SJSA1 (cell line): ENCODE measurements at regions not wholly inside any gene's neighbourhood (a gene's known extent, or its start where the extent isn't known, plus 50 kb on each side); places are given as distances from the start of the nearest gene placed in this dataset.

Experiments
- DNase-seq, 2 experiments: peaks; one replicate each; pipeline ENCODE4 v3.0.0-alpha.2; 2015 to 2020; ENCODE audit warnings: low spot score in 2 of 2, low read depth in 1 of 2
- H3K27ac ChIP-seq: fragments of 250-450 bp; sonication (Bioruptor Pico); 2 replicates; pipeline ENCODE4 v1.5.1; 2020; ENCODE audit warnings: mild to moderate bottlenecking, moderate library complexity
- H3K27me3 ChIP-seq: fragments of 250-450 bp; sonication (Bioruptor Pico); replicated peaks from 2 replicates; pipeline ENCODE4 v1.5.1; 2020; ENCODE audit warnings: mild to moderate bottlenecking, moderate library complexity
- H3K36me3 ChIP-seq: fragments of 250-450 bp; sonication (Bioruptor Pico); 2 replicates; pipeline ENCODE4 v1.5.1; 2020; ENCODE audit warnings: mild to moderate bottlenecking
- H3K4me1 ChIP-seq: fragments of 250-450 bp; sonication (Bioruptor Pico); replicated peaks from 2 replicates; pipeline ENCODE4 v1.6.1; 2021; ENCODE audit warnings: mild to moderate bottlenecking
- H3K4me3 ChIP-seq: fragments of 250-450 bp; sonication (Bioruptor Pico); 2 replicates; pipeline ENCODE4 v1.5.1; 2020; ENCODE audit warnings: mild to moderate bottlenecking
- H3K9me3 ChIP-seq: fragments of 250-450 bp; sonication (Bioruptor Pico); replicated peaks from 2 replicates; pipeline ENCODE4 v1.5.1; 2020; ENCODE audit warnings: mild to moderate bottlenecking

DNA sequence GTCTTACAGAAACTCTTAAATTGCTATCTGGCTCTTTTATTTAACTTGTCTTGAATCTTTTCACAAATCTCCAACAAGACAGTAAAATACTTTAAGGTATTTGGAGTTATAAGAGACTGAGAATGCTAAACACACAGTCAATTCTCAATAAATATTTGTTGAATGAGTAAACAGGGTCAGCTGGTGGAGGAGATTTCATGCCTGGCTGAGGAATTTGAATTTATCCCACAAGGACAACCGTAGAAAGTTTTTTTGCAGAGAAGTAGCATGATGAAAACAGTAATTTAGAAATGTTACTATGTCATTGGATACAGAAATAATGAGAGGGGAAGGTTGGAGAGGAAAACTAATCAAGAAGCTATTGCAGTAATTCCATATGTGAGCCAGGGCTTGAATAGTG is 1223.7 kb downstream of the PCDH17 start:
- H3K4me1 ChIP-seq, result peaks cover 8% of the 10 kb centered on the region
- peak overlapping the region; percentile 57 for H3K27ac ChIP-seq
- H3K27me3 ChIP-seq, result no peaks in the 10 kb centered on the region
- no peaks in the 10 kb centered on the region for H3K36me3 ChIP-seq
- peak in 1 of 2 experiments; percentile 17 for DNase-seq
- H3K4me3 ChIP-seq, result no peak overlapping the region
- no peaks in the 10 kb centered on the region for H3K9me3 ChIP-seq

DNA sequence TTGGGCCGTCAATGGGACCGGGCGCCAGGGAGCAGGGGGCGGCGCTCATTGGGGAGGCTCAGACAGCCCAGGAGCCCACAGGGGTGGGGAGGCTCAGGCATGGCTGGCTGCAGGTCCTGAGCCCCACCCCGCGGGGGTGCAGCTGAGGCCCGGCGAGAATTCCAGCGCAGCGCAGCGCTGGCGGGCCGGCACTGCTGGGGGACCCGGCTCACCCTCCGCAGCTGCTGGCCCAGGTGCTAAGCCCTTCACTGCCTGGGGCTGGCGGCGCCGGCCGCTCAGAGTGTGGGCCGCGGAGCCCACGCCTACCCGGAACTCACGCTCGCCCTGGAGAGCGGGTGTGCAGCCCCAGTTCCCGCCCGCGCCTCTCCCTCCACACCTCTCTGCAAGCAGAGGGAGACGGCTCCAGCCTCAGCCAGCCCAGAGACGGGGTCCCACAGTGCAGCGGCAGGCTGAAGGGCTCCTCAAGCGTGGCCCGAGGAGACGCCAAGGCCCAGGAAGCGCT is 1227.4 kb downstream of the PCDH17 start:
- Histone ChIP-seq H3K27me3 (no peaks in the 10 kb centered on the region), H3K9me3 (no peaks in the 10 kb centered on the region), H3K4me3 (no peak overlapping the region), H3K27ac (no peak overlapping the region), H3K36me3 (no peaks in the 10 kb centered on the region), H3K4me1 (peaks cover 8% of the 10 kb centered on the region)
- DNase-seq, result no peak

DNA sequence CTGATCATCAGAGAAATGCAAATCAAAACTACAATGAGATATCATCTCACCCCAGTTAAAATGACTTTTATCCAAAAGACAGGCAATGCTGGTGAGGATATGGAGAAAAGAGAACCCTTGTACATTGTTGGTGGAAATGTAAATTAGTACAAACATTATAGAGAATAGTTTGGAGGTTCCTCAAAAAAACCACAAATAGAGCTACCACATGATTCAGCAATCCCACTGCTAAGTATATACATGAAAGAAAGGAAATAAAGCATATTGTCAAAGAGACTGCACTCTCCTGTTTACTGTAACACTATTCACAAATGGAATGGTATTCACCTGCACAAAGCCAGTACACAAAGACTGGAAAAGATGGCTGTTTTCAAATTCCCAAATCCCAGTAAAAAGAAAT is 1233.7 kb downstream of the PCDH17 start:
- no peaks in the 10 kb centered on the region for H3K27me3 ChIP-seq
- H3K36me3 ChIP-seq, result no peaks in the 10 kb centered on the region
- H3K4me3 ChIP-seq, result no peak overlapping the region
- H3K9me3 ChIP-seq, result no peaks in the 10 kb centered on the region
- no peaks in the 10 kb centered on the region for H3K4me1 ChIP-seq
- H3K27ac ChIP-seq, result no peak overlapping the region
- no peak for DNase-seq

DNA sequence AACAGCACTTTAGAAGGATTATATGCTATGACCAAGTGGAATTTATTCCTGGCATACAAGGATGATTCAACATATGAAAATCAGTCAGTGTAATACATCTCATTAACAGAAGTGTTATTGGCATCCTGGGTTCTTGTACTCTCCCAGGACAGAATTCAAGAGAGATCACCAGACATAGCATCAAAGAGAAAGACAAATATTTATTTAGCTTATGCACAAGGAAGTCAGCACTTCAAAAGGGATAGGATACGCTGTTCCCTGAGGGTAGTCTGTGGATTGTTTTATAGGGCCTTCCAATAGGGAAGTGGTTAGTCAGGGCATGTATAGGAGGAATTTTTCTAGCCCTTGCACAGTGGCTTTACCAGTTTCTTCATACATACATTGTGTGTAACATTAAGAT is 1238.0 kb downstream of the PCDH17 start:
- H3K36me3 ChIP-seq, result no peaks in the 10 kb centered on the region
- no peak overlapping the region for H3K27ac ChIP-seq
- H3K4me3 ChIP-seq, result no peak overlapping the region
- DNase-seq, result no peak
- no peaks in the 10 kb centered on the region for H3K4me1 ChIP-seq
- no peaks in the 10 kb centered on the region for H3K9me3 ChIP-seq
- H3K27me3 ChIP-seq, result no peaks in the 10 kb centered on the region

DNA sequence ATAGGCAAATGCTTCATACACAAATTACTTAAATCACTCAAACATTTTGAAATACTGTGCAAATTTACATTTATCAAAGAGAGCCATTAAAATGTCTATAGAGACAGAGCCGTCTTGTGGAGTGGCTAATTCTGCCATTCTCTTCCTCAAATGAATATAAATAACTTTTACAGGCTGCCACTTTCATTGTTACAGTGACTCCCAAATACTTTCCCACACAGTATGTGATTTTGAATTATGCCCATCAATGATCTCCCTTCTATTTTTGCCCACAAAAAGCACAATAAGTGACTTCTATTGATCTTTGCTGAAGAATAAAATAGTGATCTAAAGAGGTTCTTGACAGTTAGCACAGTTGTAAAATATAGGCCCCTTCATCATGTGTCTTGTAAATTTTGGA is 1244.9 kb downstream of the PCDH17 start:
- DNase-seq, result no peak
- Histone ChIP-seq H3K36me3 (no peaks in the 10 kb centered on the region), H3K27me3 (no peaks in the 10 kb centered on the region), H3K9me3 (no peaks in the 10 kb centered on the region), H3K27ac (no peak overlapping the region), H3K4me1 (no peaks in the 10 kb centered on the region), H3K4me3 (no peak overlapping the region)

DNA sequence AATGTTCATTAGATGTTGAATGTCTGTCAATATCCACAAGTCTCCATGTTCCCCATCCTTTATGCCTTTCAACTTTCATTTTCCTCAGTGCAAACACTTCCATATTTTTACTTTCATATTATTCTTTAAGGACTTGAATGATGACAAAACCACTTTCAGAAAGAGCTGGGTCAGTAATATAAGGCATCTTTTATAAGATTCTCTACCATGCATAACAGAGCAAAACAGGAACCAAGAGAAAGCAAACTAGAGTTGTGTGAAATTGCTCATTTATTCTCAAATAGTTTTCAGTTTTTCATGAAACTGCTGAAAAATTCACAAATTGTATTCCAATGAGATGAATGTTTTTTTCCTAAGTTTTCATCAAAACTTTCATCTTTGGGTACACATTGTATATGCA is 1247.6 kb downstream of the PCDH17 start:
- Histone ChIP-seq H3K9me3 (no peaks in the 10 kb centered on the region), H3K27ac (no peak overlapping the region), H3K36me3 (no peaks in the 10 kb centered on the region), H3K27me3 (no peaks in the 10 kb centered on the region), H3K4me3 (no peak overlapping the region), H3K4me1 (no peaks in the 10 kb centered on the region)
- no peak for DNase-seq

DNA sequence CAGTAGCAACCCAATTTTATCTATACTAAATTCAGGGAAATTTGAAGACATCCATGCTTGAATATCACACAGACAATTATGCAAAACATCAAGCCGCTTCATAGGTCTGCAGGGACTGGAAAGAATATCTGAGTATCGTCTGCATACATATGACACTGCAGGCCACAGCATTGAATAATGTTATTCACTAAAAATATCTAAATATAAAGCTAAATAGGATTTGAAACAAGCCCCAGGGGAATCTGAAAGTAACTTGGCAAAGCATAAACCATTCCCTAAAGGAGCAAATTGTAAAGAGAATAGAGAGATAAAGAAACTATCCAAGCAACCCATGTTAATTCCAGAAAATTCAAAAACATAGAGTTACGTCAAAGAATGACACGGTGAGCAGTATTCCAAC is 1251.0 kb downstream of the PCDH17 start:
- no peaks in the 10 kb centered on the region for H3K9me3 ChIP-seq
- H3K27me3 ChIP-seq, result no peaks in the 10 kb centered on the region
- no peak for DNase-seq
- H3K27ac ChIP-seq, result no peak overlapping the region
- H3K4me1 ChIP-seq, result no peaks in the 10 kb centered on the region
- no peak overlapping the region for H3K4me3 ChIP-seq
- H3K36me3 ChIP-seq, result no peaks in the 10 kb centered on the region

DNA sequence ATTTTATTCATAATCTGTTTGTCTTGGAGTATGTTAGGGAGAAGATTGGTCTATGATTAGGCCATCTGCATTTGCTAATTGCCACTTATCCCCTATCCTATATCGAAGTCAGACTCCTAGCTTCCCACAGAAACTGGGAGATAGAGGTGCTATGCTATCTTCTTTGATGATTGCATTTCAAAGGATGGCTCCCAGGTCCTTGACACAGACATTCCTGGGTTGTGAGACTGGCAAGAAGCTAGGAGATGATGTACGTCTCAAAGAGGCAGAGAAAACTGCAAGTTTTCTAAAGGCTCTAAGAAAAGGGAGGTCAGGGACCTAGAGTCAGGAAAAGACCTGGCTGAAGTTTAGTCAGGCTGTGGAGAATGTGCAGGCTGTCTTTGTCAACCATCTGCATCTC is 1251.9 kb downstream of the PCDH17 start:
- no peaks in the 10 kb centered on the region for H3K9me3 ChIP-seq
- DNase-seq, result no peak

DNA sequence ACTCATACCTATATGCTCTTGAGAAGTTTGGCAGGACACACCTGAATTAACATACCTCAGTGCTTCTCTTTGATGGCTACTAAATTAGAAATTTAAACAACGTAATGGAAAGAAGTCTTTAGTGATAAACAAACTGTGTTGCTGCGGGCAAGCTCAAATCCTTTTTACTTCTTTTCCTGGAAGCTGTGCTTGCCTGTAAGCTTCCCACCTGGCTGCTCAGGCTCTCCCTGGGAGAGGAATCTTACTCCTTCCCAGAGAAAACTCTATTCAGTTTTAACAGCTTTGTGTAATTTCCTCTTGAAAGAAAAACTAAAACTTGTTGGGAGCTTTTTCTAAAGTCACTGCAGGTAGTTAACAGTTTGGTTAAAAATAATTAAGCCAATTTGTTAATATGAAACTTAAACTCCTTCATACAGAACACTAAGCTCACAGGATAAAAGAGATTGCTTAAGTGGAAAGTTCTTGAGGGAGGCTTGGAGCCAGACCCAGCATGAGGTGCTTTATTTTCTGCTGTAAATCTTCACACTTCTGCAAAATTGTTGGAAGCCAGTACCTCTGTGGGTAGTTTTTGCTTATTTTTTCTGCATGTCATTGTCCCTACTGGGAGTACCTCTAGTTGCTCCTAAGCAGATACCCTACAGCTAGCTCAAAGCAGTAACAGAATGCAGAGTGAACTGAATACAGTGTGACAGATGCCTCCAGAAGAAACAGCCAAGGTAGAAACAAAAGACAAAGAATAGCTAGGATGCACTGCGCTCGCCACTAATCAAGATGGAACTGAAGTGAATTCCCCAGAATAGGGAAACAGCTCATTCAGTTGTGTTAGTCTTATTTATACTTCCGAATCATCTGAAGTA is 1253.0 kb downstream of the PCDH17 start:
- no peaks in the 10 kb centered on the region for H3K9me3 ChIP-seq
- DNase-seq, result no peak
- no peak overlapping the region for H3K27ac ChIP-seq
- H3K4me3 ChIP-seq, result no peak overlapping the region
- H3K36me3 ChIP-seq, result no peaks in the 10 kb centered on the region
- no peaks in the 10 kb centered on the region for H3K27me3 ChIP-seq
- H3K4me1 ChIP-seq, result no peaks in the 10 kb centered on the region

More for the DNA sequence above, 1251.9 kb downstream of the PCDH17 start:
- Histone ChIP-seq H3K4me3 (no peak overlapping the region), H3K27ac (no peak overlapping the region), H3K27me3 (no peaks in the 10 kb centered on the region), H3K4me1 (no peaks in the 10 kb centered on the region), H3K36me3 (no peaks in the 10 kb centered on the region)

DNA sequence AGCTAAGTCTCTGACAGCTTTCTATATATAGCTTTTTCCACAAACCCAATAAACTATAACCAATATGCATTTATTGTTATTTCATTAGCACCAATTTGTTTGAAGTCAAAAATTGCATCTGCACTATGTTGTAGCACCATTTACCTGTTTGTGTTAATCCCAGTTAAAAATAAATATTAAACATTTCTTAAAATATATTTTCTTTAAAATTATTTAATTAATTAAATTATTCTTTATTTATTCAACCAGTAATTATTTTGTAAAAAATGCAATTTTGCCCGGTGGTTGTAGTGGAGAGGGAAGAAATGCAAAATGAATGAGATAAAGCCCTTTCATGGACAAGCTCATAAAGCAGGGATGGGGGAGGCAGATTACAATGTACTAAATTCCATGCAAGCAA is 1257.9 kb downstream of the PCDH17 start:
- no peak overlapping the region for H3K4me3 ChIP-seq
- no peaks in the 10 kb centered on the region for H3K4me1 ChIP-seq
- H3K9me3 ChIP-seq, result no peaks in the 10 kb centered on the region
- H3K27me3 ChIP-seq, result no peaks in the 10 kb centered on the region
- no peak for DNase-seq
- no peaks in the 10 kb centered on the region for H3K36me3 ChIP-seq
- no peak overlapping the region for H3K27ac ChIP-seq

DNA sequence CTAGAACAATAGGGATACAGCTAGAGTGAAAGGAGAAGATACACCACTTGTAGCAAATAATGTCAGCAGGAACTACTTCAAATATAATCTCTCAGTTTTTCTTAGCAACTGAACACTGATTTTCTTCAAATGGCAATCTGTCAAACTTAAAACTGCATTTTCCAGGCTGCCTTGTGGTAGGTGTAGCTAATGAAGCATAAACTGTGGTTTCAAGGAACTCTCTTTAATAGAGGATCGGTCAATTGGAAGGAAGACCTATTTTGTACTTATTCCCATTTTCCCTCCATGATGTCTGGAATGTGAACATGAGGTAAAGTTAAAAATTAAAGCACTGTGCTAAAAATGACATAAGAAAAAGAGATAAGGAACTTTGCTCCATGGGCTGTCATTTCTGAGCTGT is 1261.9 kb downstream of the PCDH17 start:
- no peaks in the 10 kb centered on the region for H3K36me3 ChIP-seq

DNA sequence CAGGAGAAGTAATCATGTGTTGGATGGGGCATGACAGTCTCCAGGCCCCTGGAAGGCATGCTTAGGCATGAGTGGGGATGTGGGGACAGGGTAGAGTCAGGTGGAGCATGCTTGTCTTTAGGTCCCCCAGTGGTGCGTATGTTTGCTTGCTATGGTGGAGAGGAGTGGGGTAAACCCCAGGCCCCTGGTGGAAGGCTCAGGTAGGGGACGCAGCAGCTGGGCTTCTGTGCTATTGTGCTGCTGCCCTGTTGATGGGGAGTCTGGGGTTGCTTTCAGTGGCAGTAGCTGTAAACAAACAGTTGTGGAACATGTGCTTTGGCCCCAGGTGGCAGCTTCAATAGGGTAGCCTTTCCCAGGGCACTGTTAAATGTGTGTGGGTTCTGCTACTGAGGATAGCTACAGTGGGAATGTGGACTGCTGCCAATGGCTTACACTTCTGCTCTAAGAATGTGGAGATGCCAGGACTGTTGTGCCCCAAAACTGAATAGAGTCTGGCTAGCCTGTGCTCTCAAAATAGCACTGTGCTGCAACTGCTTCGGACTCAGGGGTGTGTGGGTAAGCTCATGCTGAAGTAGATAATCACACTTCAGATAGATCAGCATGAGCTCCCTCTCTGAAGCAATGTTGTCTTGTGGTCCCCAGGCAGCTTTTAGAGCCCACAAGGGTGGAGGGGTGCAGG is 1257.3 kb downstream of the DIAPH3 start:
- Histone ChIP-seq H3K9me3 (no peaks in the 10 kb centered on the region), H3K27me3 (no peaks in the 10 kb centered on the region), H3K4me1 (no peaks in the 10 kb centered on the region), H3K27ac (no peak overlapping the region), H3K4me3 (no peak overlapping the region), H3K36me3 (no peaks in the 10 kb centered on the region)
- DNase-seq, result no peak

More for the DNA sequence above, 1261.9 kb downstream of the PCDH17 start:
- Histone ChIP-seq H3K4me1 (no peaks in the 10 kb centered on the region), H3K27me3 (no peaks in the 10 kb centered on the region), H3K9me3 (no peaks in the 10 kb centered on the region), H3K4me3 (no peak overlapping the region), H3K27ac (no peak overlapping the region)
- DNase-seq, result no peak

DNA sequence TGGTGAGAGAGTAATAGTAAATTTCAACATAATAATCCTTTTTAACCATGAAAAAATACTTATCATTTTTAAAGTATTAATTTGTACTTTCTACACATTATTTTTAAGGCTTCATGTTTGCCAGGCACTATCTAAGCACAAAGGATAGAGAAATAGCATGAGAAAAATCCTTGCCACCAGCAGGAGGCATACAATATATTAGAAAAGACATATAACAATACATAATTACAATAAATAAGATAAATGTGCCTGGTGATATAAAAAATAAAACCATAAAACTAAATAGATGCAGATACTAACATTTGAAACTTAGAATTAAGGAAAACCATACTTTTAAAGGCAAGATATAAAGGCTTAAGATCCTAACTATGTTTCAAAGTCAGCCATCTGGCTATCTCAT is 1256.4 kb downstream of the DIAPH3 start:
- Histone ChIP-seq H3K36me3 (no peaks in the 10 kb centered on the region), H3K27ac (no peak overlapping the region), H3K4me1 (no peaks in the 10 kb centered on the region), H3K4me3 (no peak overlapping the region), H3K9me3 (no peaks in the 10 kb centered on the region), H3K27me3 (no peaks in the 10 kb centered on the region)
- no peak for DNase-seq

DNA sequence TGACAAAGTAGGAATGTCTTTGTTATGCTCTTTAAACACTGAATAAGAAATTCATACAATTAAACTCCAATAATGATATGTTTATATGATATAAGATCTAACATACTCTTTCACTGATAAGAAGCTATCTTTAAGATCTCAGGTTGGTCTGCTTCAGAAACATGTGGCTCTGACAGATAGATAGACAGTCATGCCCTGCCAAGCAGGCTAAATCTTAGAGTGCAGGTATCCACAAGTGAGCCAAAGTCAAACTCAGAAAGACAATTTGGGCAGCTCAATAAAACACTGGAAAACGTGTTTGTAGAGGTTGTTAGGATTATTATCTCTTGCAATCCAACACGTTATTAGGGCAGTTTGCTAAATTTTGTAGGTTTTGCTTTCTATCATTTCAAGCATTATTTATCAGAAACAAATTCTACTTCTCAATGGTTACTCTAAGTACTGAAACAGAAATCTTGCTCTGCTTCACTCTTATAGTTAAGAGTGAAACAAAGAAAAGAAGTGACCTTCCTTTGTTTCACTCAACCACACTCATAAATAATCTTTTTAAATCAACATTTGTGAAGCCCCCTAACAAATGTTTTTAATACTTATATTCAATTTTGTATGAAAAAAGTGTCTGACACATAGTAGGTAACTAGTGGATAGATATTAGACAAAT is 1255.6 kb downstream of the DIAPH3 start:
- H3K4me3 ChIP-seq, result no peak overlapping the region
- H3K27me3 ChIP-seq, result no peaks in the 10 kb centered on the region
- H3K27ac ChIP-seq, result no peak overlapping the region
- H3K36me3 ChIP-seq, result no peaks in the 10 kb centered on the region
- H3K9me3 ChIP-seq, result no peaks in the 10 kb centered on the region
- DNase-seq, result no peak
- H3K4me1 ChIP-seq, result no peaks in the 10 kb centered on the region
